ENCODE measurements at regions not wholly inside any gene's neighbourhood (a gene's known extent, or its start where the extent isn't known, plus 50 kb on each side); places are given as distances from the start of the nearest gene placed in this dataset.
"Not testable (repeated sequence)": the region's sequence is repeated elsewhere in the genome, so short reads cannot be mapped to it uniquely, and the experiment has no call there.

- ATAC-seq = no peak
- Mint-ChIP-seq H3K9me3 (no peaks in the 10 kb centered on the region), H3K27me3 (no peaks in the 10 kb centered on the region)
Measured at GRCh38 chr9:30349526-30350513, 2034.6 kb upstream of the ACO1 start.

GRCh38 chr9:30356221-30356620 lies 2028.2 kb upstream of the ACO1 start:
- Mint-ChIP-seq H3K27me3 (no peaks in the 10 kb centered on the region), H3K4me3 (no peak overlapping the region), H3K9me3 (no peaks in the 10 kb centered on the region), H3K4me1 (no peaks in the 10 kb centered on the region), H3K27ac (no peak overlapping the region)
- DNase-seq (no peak), ATAC-seq (no peak)

More at GRCh38 chr9:30349526-30350513, 2034.6 kb upstream of the ACO1 start:
- Mint-ChIP-seq H3K4me3 (no peak overlapping the region), H3K4me1 (no peaks in the 10 kb centered on the region), H3K27ac (no peak overlapping the region)
- no peak for DNase-seq

GRCh38 chr9:30362373-30362772 lies 2022.1 kb upstream of the ACO1 start:
- Mint-ChIP-seq H3K9me3 (no peaks in the 10 kb centered on the region), H3K27me3 (no peaks in the 10 kb centered on the region), H3K27ac (no peak overlapping the region), H3K4me1 (no peaks in the 10 kb centered on the region), H3K4me3 (no peak overlapping the region)
- DNase-seq = no peak
- ATAC-seq = no peak

GRCh38 chr9:30366140-30366539 lies 2018.3 kb upstream of the ACO1 start:
- H3K9me3 Mint-ChIP-seq, H3K4me1 Mint-ChIP-seq, DNase-seq, H3K27me3 Mint-ChIP-seq, ATAC-seq, H3K4me3 Mint-ChIP-seq, H3K27ac Mint-ChIP-seq: not testable (repeated sequence)

- H3K4me1 Mint-ChIP-seq = no peaks in the 10 kb centered on the region
- no peak for ATAC-seq
- no peak overlapping the region for H3K27ac Mint-ChIP-seq
- no peaks in the 10 kb centered on the region for H3K9me3 Mint-ChIP-seq
- no peaks in the 10 kb centered on the region for H3K27me3 Mint-ChIP-seq
- no peak for DNase-seq
- no peak overlapping the region for H3K4me3 Mint-ChIP-seq
Measured at GRCh38 chr9:30382271-30382670, 2002.2 kb upstream of the ACO1 start.

- H3K4me1 Mint-ChIP-seq = no peaks in the 10 kb centered on the region
- no peak for DNase-seq
- H3K27me3 Mint-ChIP-seq = no peaks in the 10 kb centered on the region
- ATAC-seq = no peak
- peaks cover 19% of the 10 kb centered on the region in 2 donors for H3K9me3 Mint-ChIP-seq
- no peak overlapping the region for H3K4me3 Mint-ChIP-seq
- H3K27ac Mint-ChIP-seq = no peak overlapping the region
Measured at GRCh38 chr9:30410273-30410672, 1974.2 kb upstream of the ACO1 start.

- DNase-seq (no peak), ATAC-seq (no peak)
- no peaks in the 10 kb centered on the region for H3K4me1 Mint-ChIP-seq
- H3K27me3 Mint-ChIP-seq = no peaks in the 10 kb centered on the region
- H3K27ac Mint-ChIP-seq = no peak overlapping the region
- no peak overlapping the region for H3K4me3 Mint-ChIP-seq
- peaks cover 19% of the 10 kb centered on the region in 2 donors for H3K9me3 Mint-ChIP-seq
Measured at GRCh38 chr9:30411571-30411970, 1972.9 kb upstream of the ACO1 start.

- Mint-ChIP-seq H3K27me3 (no peaks in the 10 kb centered on the region), H3K9me3 (no peaks in the 10 kb centered on the region), H3K4me1 (no peaks in the 10 kb centered on the region), H3K4me3 (no peak overlapping the region), H3K27ac (no peak overlapping the region)
- DNase-seq = no peak
- no peak for ATAC-seq
Measured at GRCh38 chr9:30459156-30459555, 1925.3 kb upstream of the ACO1 start.

- no peaks in the 10 kb centered on the region for H3K27me3 Mint-ChIP-seq
- H3K9me3 Mint-ChIP-seq = no peaks in the 10 kb centered on the region
- H3K4me3 Mint-ChIP-seq = no peak overlapping the region
- H3K27ac Mint-ChIP-seq = no peak overlapping the region
- H3K4me1 Mint-ChIP-seq = no peaks in the 10 kb centered on the region
- DNase-seq (no peak), ATAC-seq (no peak)
Measured at GRCh38 chr9:30476826-30477225, 1907.6 kb upstream of the ACO1 start.

GRCh38 chr9:30478684-30479083 lies 1905.8 kb upstream of the ACO1 start:
- Mint-ChIP-seq H3K4me3 (no peak overlapping the region), H3K9me3 (no peaks in the 10 kb centered on the region), H3K4me1 (no peaks in the 10 kb centered on the region), H3K27me3 (no peaks in the 10 kb centered on the region), H3K27ac (no peak overlapping the region)
- DNase-seq (no peak), ATAC-seq (no peak)

- Mint-ChIP-seq H3K27ac (no peak overlapping the region), H3K27me3 (no peaks in the 10 kb centered on the region), H3K4me3 (no peak overlapping the region), H3K9me3 (no peaks in the 10 kb centered on the region), H3K4me1 (no peaks in the 10 kb centered on the region)
- ATAC-seq = no peak
- DNase-seq = no peak
Measured at GRCh38 chr9:30482499-30482898, 1901.9 kb upstream of the ACO1 start.

GRCh38 chr9:30484690-30485089 lies 1899.8 kb upstream of the ACO1 start:
- no peak for ATAC-seq
- Mint-ChIP-seq H3K27ac (peak overlapping the region in 1 of 2 donors; percentile 13), H3K27me3 (no peaks in the 10 kb centered on the region), H3K4me1 (no peaks in the 10 kb centered on the region), H3K9me3 (no peaks in the 10 kb centered on the region), H3K4me3 (no peak overlapping the region)
- DNase-seq = no peak

GRCh38 chr9:30504502-30504905 lies 1879.9 kb upstream of the ACO1 start:
- DNase-seq (no peak), ATAC-seq (no peak)
- H3K4me3 Mint-ChIP-seq = no peak overlapping the region
- H3K4me1 Mint-ChIP-seq = no peaks in the 10 kb centered on the region
- H3K27ac Mint-ChIP-seq = no peak overlapping the region
- no peaks in the 10 kb centered on the region for H3K27me3 Mint-ChIP-seq
- peaks cover 0 to under 1% of the 10 kb centered on the region in 2 donors for H3K9me3 Mint-ChIP-seq

GRCh38 chr9:30505311-30505710 lies 1879.1 kb upstream of the ACO1 start:
- H3K27me3 Mint-ChIP-seq = no peaks in the 10 kb centered on the region
- DNase-seq = no peak
- no peaks in the 10 kb centered on the region for H3K4me1 Mint-ChIP-seq
- no peak overlapping the region for H3K27ac Mint-ChIP-seq
- no peak for ATAC-seq
- H3K9me3 Mint-ChIP-seq = no peaks in the 10 kb centered on the region
- no peak overlapping the region for H3K4me3 Mint-ChIP-seq

GRCh38 chr9:30506749-30507148 lies 1877.7 kb upstream of the ACO1 start:
- H3K27ac Mint-ChIP-seq = no peak overlapping the region
- no peaks in the 10 kb centered on the region for H3K9me3 Mint-ChIP-seq
- DNase-seq = no peak
- H3K4me3 Mint-ChIP-seq = no peak overlapping the region
- no peak for ATAC-seq
- no peaks in the 10 kb centered on the region for H3K4me1 Mint-ChIP-seq
- no peaks in the 10 kb centered on the region for H3K27me3 Mint-ChIP-seq

- ATAC-seq (no peak), DNase-seq (no peak)
- H3K4me1 Mint-ChIP-seq = no peaks in the 10 kb centered on the region
Measured at GRCh38 chr9:30507166-30507565, 1877.3 kb upstream of the ACO1 start.

GRCh38 chr9:30511666-30512065 lies 1872.8 kb upstream of the ACO1 start:
- no peak for DNase-seq
- Mint-ChIP-seq H3K27ac (no peak overlapping the region), H3K4me1 (no peaks in the 10 kb centered on the region), H3K27me3 (no peaks in the 10 kb centered on the region), H3K4me3 (no peak overlapping the region), H3K9me3 (peaks cover 5 to 7% of the 10 kb centered on the region in 2 donors)
- ATAC-seq = no peak

More at GRCh38 chr9:30507166-30507565, 1877.3 kb upstream of the ACO1 start:
- H3K9me3 Mint-ChIP-seq = no peaks in the 10 kb centered on the region
- H3K27me3 Mint-ChIP-seq = no peaks in the 10 kb centered on the region
- no peak overlapping the region for H3K27ac Mint-ChIP-seq
- H3K4me3 Mint-ChIP-seq = no peak overlapping the region

Data from stimulated activated naive CD8-positive, alpha-beta T cell treated with anti-CD3 and anti-CD28 coated beads, Interleukin-15, amount 100 ng/mL, for 72 hours (primary cell).